SK-N-SH (cell line): ENCODE measurements at regions not wholly inside any gene's neighbourhood (a gene's known extent, or its start where the extent isn't known, plus 50 kb on each side); places are given as distances from the start of the nearest gene placed in this dataset.

Experiments used
- CTCF ChIA-PET: fragments of 300-600, 350-600 bp; formaldehyde crosslinking; extraction: SDS; loops from one replicate; lab custom pipeline; 2021; lab: Yijun Ruan, JAX
- POLR2A ChIA-PET: fragments of 350-600 bp; sonication (Branson Sonifier 250); formaldehyde crosslinking; extraction: SDS; loops from one replicate; lab custom pipeline; 2020; ENCODE audit warnings: antibody characterized with exemption, inconsistent platforms; lab: Yijun Ruan, JAX
- DNase-seq: peaks from one replicate; pipeline ENCODE4 v3.0.0; 2012
- H2AFZ ChIP-seq: fragments of 200-600 bp; sonication (generic); 2 replicates; pipeline ENCODE4 v1.8.1; 2016; ENCODE audit warnings: antibody characterized with exemption, mild to moderate bottlenecking, low read depth
- H3F3A ChIP-seq: fragments of 200-600 bp; sonication (generic); replicated peaks from 2 replicates; pipeline ENCODE3; 2016; ENCODE audit warnings: antibody characterized with exemption, mild to moderate bottlenecking; ENCODE audit not compliant: insufficient read depth
- H3K27ac ChIP-seq, 2 experiments: fragments of 200-500 bp in 1 of 2; fragments of 200-600 bp in 1 of 2; sonication (Bioruptor generic) in 1 of 2; sonication (generic), shearing (Covaris generic) in 1 of 2; 2 replicates each; pipeline versions ENCODE4 v1.5.1 to v1.6.1; 2014 to 2016; ENCODE audit warnings: low read depth in 2 of 2, inconsistent platforms in 1 of 2, low read length in 1 of 2, mild to moderate bottlenecking in 1 of 2, mixed read lengths in 1 of 2
- H3K27me3 ChIP-seq: fragments of 200-600 bp; sonication (generic), shearing (Covaris generic); 2 replicates; pipeline ENCODE4 v1.6.1; 2016; ENCODE audit warnings: mixed run types; ENCODE audit not compliant: insufficient read depth
- H3K36me3 ChIP-seq, 2 experiments: fragments of 200-500 bp in 1 of 2; fragments of 200-600 bp in 1 of 2; sonication (Bioruptor generic) in 1 of 2; sonication (generic) in 1 of 2; replicated peaks in 1 of 2; 2 replicates each; pipeline versions ENCODE3 to v1.5.1; 2014 to 2016; ENCODE audit warnings: low read length in 1 of 2, mild to moderate bottlenecking in 1 of 2; ENCODE audit not compliant: insufficient read depth in 2 of 2, control insufficient read depth in 1 of 2
- H3K4me1 ChIP-seq, 2 experiments: fragments of 200-500 bp in 1 of 2; fragments of 200-600 bp in 1 of 2; sonication (Bioruptor generic) in 1 of 2; sonication (generic), shearing (Covaris generic) in 1 of 2; 2 replicates each; pipeline versions ENCODE4 v1.5.1 to v1.6.1; 2014 to 2016; ENCODE audit warnings: low read depth in 1 of 2, low read length in 1 of 2, mixed run types in 1 of 2; ENCODE audit not compliant: insufficient read depth in 2 of 2, control insufficient read depth in 1 of 2
- H3K4me2 ChIP-seq: fragments of 200-600 bp; sonication (generic), shearing (Covaris generic); 2 replicates; pipeline ENCODE4 v1.6.1; 2017; ENCODE audit warnings: mixed run types
- H3K4me3 ChIP-seq, 2 experiments: fragments of 200-500 bp in 1 of 2; fragments of 200-600 bp in 1 of 2; sonication (Bioruptor generic) in 1 of 2; sonication (generic), shearing (Covaris generic) in 1 of 2; 2 replicates each; pipeline versions ENCODE4 v1.5.1 to v1.8.1; 2014 to 2016; ENCODE audit warnings: low read depth in 2 of 2, inconsistent platforms in 1 of 2, low read length in 1 of 2, mild to moderate bottlenecking in 1 of 2, mixed read lengths in 1 of 2, moderate library complexity in 1 of 2
- H3K79me2 ChIP-seq: fragments of 200-600 bp; sonication (generic); 2 replicates; pipeline ENCODE4 v1.8.1; 2017; ENCODE audit warnings: mild to moderate bottlenecking; ENCODE audit not compliant: insufficient read depth
- H3K9ac ChIP-seq: fragments of 200-600 bp; sonication (generic); 2 replicates; pipeline ENCODE4 v1.6.1; 2017; ENCODE audit warnings: mixed run types
- H3K9me2 ChIP-seq: fragments of 200-600 bp; sonication (generic); 2 replicates; pipeline ENCODE4 v1.6.1; 2017; ENCODE audit warnings: mixed run types
- H3K9me3 ChIP-seq: fragments of 200-600 bp; sonication (generic); 2 replicates; pipeline ENCODE4 v1.6.1; 2017; ENCODE audit warnings: mixed run types, mild to moderate bottlenecking, moderate library complexity
- H4K20me1 ChIP-seq: fragments of 200-600 bp; sonication (generic); 2 replicates; pipeline ENCODE4 v1.6.1; 2017; ENCODE audit warnings: mild to moderate bottlenecking, mixed run types; ENCODE audit not compliant: insufficient read depth
- CHD2 ChIP-seq: fragments of 150-350 bp; IDR thresholded peaks from 2 replicates; pipeline ENCODE4 v1.6.1; 2018; ENCODE audit warnings: low read length; ENCODE audit not compliant: partially characterized antibody
- FOXJ3 ChIP-seq: sonication (generic); formaldehyde crosslinking; IDR thresholded peaks from 2 replicates; pipeline ENCODE4 v1.5.1; 2020; ENCODE audit warnings: mild to moderate bottlenecking, missing genetic modification reagents
- FOXM1 ChIP-seq: IDR thresholded peaks from 2 replicates; pipeline ENCODE4 v1.4.0; 2012; ENCODE audit warnings: low read depth, mild to moderate bottlenecking
- GABPA ChIP-seq: IDR thresholded peaks from 2 replicates; pipeline ENCODE4 v1.4.0; 2012; ENCODE audit warnings: low read depth, mild to moderate bottlenecking
- GATA2 ChIP-seq: sonication (generic); formaldehyde crosslinking; IDR thresholded peaks from 2 replicates; pipeline ENCODE4 v1.5.0; 2020; ENCODE audit warnings: mild to moderate bottlenecking, missing genetic modification reagents
- JUND ChIP-seq: IDR thresholded peaks from 2 replicates; pipeline ENCODE4 v1.4.0; 2012
- NFIC ChIP-seq: IDR thresholded peaks from 2 replicates; pipeline ENCODE4 v1.4.0; 2012; ENCODE audit warnings: borderline replicate concordance
- POLR2AphosphoS5 ChIP-seq: IDR thresholded peaks from 2 replicates; pipeline ENCODE4 v1.6.1; 2012; ENCODE audit warnings: low read depth, low read length
- RAD21 ChIP-seq: IDR thresholded peaks from 2 replicates; pipeline ENCODE4 v1.6.1; 2012; ENCODE audit warnings: mild to moderate bottlenecking, low read length
- SIN3A ChIP-seq: IDR thresholded peaks from 2 replicates; pipeline ENCODE4 v1.6.1; 2012; ENCODE audit warnings: low read depth, mild to moderate bottlenecking, low read length, moderate library complexity, borderline replicate concordance
- SMC3 ChIP-seq: IDR thresholded peaks from 2 replicates; pipeline ENCODE4 v1.6.1; 2012; ENCODE audit warnings: low read depth, low read length, improper control_type of control experiment
- YY1 ChIP-seq: IDR thresholded peaks from 2 replicates; pipeline ENCODE4 v1.4.0; 2012; ENCODE audit warnings: low read depth, mild to moderate bottlenecking
- WGBS: methylation state at CpG from one replicate; pipeline ENCODE4 v1.1.6; 2017; ENCODE audit warnings: low lambda C conversion rate; 5-methylcytosine and 5-hydroxymethylcytosine counted together
- TF ChIP-seq, protein P1 (sequence below): IDR thresholded peaks from 2 replicates; pipeline ENCODE4 v1.4.0; 2012; ENCODE audit warnings: low read depth, borderline replicate concordance
- TF ChIP-seq, protein P2 (sequence below): IDR thresholded peaks from 2 replicates; pipeline ENCODE4 v1.4.0; 2012; ENCODE audit warnings: low read depth, borderline replicate concordance
- TF ChIP-seq, protein P3 (sequence below): IDR thresholded peaks from 2 replicates; pipeline ENCODE4 v1.6.1; 2012; ENCODE audit warnings: mild to moderate bottlenecking, low read depth, low read length, moderate library complexity

DNA sequence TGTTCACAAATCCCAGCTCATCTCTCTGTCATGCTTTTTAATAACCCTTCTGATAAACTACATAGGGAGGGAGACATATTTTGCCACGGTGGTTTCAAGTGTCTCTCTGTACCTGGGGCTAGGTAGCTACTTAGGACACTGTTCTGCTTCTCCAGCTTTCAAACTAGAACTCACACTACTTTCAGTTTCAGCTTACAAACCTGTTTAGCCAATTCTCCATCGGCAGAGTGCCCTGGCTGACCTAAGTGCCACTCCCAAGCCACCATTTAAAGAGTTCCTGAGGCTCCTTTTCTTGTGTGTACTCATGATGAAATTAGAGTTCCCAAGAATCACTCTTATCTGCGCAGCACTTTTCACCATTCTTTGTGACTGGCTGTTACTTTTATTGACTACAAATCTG, 899.2 kb downstream of the FAT4 start:
- H3K9me3 ChIP-seq: no peaks in the 10 kb centered on the region
- no peak overlapping the region for H3K4me3 ChIP-seq
- H4K20me1 ChIP-seq: no peaks in the 10 kb centered on the region
- POLR2A ChIA-PET: no interaction called here
- peak overlapping the region; percentile 17; the same call in 1 of the 2 replicates for H2AFZ ChIP-seq
- no peaks in the 10 kb centered on the region for H3K4me1 ChIP-seq
- H3K36me3 ChIP-seq: no peaks in the 10 kb centered on the region
- no peaks in the 10 kb centered on the region for H3F3A ChIP-seq
- WGBS: 64% methylated on average over 3 of the region's 3 CpGs
- no peak overlapping the region for H3K9ac ChIP-seq
- no peaks in the 10 kb centered on the region for H3K9me2 ChIP-seq
- H3K27me3 ChIP-seq: no peaks in the 10 kb centered on the region
- H3K4me2 ChIP-seq: no peak overlapping the region
- TF ChIP-seq, protein P1, sequence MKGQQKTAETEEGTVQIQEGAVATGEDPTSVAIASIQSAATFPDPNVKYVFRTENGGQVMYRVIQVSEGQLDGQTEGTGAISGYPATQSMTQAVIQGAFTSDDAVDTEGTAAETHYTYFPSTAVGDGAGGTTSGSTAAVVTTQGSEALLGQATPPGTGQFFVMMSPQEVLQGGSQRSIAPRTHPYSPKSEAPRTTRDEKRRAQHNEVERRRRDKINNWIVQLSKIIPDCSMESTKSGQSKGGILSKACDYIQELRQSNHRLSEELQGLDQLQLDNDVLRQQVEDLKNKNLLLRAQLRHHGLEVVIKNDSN: no peak
- CTCF ChIA-PET: interaction anchor here (0.7 kb wide), 1 partner anchor 31 kb away, joined by 3 read pairs; no protein-coding TSS in a partner anchor
- no peaks in the 10 kb centered on the region for H3K79me2 ChIP-seq
- no peak for DNase-seq
- no peak overlapping the region for H3K27ac ChIP-seq

DNA sequence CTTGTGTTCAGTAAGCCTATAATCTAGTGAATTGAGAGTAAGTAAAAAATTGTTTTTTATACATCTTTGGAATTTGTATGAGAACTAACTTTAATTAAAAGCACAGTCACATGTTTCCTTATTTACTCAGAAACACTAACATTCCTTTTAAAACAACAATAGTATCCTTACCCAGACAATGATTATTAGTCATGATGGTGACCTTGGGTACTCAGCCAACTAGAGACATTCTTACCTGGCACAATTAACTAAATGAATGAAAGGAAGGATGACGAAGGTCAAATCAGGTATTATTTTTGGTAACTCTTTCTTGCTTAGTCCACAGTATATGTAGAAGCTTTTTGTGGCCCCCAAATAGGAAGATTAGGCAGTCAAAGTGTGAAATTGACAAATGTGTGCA, 901.0 kb downstream of the FAT4 start:
- Histone ChIP-seq H3K4me3 (no peak overlapping the region), H3K27me3 (no peaks in the 10 kb centered on the region), H3K27ac (no peak overlapping the region), H3K4me2 (no peak overlapping the region), H3K36me3 (no peaks in the 10 kb centered on the region), H2AFZ (0 out of 2 replicates have a peak overlapping the region, but pooled peaks have one; percentile 35), H3K4me1 (no peaks in the 10 kb centered on the region), H3K9ac (no peak overlapping the region), H4K20me1 (no peaks in the 10 kb centered on the region), H3K79me2 (no peaks in the 10 kb centered on the region), H3K9me2 (no peaks in the 10 kb centered on the region), H3K9me3 (no peaks in the 10 kb centered on the region), H3F3A (no peaks in the 10 kb centered on the region)
- CTCF ChIA-PET: no interaction called here
- 65% methylated on average over 1 of the region's 1 CpG for WGBS
- POLR2A ChIA-PET: no interaction called here
- no peak for DNase-seq
- TF ChIP-seq FOXJ3 (CRISPR knock-in tag) (no peak), NFIC (no peak), CHD2 (no peak), SIN3A (no peak), GABPA (no peak), POLR2AphosphoS5 (no peak), JUND (no peak), RAD21 (no peak), GATA2 (CRISPR knock-in tag) (no peak), SMC3 (no peak), FOXM1 (no peak), YY1 (no peak)
- TF ChIP-seq, protein P2, sequence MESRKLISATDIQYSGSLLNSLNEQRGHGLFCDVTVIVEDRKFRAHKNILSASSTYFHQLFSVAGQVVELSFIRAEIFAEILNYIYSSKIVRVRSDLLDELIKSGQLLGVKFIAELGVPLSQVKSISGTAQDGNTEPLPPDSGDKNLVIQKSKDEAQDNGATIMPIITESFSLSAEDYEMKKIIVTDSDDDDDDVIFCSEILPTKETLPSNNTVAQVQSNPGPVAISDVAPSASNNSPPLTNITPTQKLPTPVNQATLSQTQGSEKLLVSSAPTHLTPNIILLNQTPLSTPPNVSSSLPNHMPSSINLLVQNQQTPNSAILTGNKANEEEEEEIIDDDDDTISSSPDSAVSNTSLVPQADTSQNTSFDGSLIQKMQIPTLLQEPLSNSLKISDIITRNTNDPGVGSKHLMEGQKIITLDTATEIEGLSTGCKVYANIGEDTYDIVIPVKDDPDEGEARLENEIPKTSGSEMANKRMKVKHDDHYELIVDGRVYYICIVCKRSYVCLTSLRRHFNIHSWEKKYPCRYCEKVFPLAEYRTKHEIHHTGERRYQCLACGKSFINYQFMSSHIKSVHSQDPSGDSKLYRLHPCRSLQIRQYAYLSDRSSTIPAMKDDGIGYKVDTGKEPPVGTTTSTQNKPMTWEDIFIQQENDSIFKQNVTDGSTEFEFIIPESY: no peak
- TF ChIP-seq, protein P1: no peak
- TF ChIP-seq, protein P3, sequence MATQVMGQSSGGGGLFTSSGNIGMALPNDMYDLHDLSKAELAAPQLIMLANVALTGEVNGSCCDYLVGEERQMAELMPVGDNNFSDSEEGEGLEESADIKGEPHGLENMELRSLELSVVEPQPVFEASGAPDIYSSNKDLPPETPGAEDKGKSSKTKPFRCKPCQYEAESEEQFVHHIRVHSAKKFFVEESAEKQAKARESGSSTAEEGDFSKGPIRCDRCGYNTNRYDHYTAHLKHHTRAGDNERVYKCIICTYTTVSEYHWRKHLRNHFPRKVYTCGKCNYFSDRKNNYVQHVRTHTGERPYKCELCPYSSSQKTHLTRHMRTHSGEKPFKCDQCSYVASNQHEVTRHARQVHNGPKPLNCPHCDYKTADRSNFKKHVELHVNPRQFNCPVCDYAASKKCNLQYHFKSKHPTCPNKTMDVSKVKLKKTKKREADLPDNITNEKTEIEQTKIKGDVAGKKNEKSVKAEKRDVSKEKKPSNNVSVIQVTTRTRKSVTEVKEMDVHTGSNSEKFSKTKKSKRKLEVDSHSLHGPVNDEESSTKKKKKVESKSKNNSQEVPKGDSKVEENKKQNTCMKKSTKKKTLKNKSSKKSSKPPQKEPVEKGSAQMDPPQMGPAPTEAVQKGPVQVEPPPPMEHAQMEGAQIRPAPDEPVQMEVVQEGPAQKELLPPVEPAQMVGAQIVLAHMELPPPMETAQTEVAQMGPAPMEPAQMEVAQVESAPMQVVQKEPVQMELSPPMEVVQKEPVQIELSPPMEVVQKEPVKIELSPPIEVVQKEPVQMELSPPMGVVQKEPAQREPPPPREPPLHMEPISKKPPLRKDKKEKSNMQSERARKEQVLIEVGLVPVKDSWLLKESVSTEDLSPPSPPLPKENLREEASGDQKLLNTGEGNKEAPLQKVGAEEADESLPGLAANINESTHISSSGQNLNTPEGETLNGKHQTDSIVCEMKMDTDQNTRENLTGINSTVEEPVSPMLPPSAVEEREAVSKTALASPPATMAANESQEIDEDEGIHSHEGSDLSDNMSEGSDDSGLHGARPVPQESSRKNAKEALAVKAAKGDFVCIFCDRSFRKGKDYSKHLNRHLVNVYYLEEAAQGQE: no peak
